ENCODE measurements at regions not wholly inside any gene's neighbourhood (a gene's known extent, or its start where the extent isn't known, plus 50 kb on each side); places are given as distances from the start of the nearest gene placed in this dataset.

DNA sequence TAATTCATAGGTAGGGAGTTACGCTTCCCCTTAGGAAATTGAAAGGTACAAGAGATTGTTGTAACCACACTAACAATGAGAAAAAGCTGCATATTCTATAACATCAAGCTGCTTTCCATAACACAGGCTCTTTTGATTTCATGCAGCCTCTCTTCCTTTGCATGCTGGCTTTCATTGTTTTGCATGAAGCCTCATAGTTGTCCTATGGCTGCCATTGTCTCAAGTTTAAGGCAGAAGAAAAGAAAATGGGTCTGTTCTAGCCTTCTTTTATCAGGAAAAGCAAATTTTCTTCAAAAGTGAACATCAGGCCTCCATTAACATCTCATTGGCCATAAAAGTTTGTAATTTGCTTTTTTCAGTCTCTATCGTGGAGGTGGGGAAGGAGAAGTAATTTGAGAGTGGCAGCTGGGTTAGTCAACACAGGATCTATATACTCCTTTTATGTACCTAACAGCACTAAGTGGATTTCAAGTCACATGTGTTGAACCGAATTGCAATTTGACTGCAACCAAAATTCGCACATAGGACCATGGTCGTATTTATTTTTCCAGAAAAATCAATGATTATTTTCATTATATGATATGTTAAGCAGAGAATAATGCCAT, 248.5 kb upstream of the RND3 start:
- Histone ChIP-seq H3K9me3 (ENCODE audit: control insufficient read depth, insufficient read depth, low read length) (no peaks in the 10 kb centered on the region), H3K27me3 (ENCODE audit: control insufficient read depth, insufficient read depth, low read length) (no peaks in the 10 kb centered on the region), H3K4me3 (ENCODE audit: low read depth, low read length) (no peak overlapping the region), H3K36me3 (ENCODE audit: control insufficient read depth, insufficient read depth, low read length) (no peaks in the 10 kb centered on the region), H3K9ac (ENCODE audit: low read depth, low read length) (no peak overlapping the region), H3K4me1 (ENCODE audit: control insufficient read depth, insufficient read depth, low read length) (peaks cover 16% of the 10 kb centered on the region)

- H3K4me1 ChIP-seq (ENCODE audit: control insufficient read depth, insufficient read depth, low read length), result peaks cover 16% of the 10 kb centered on the region
- H3K9ac ChIP-seq (ENCODE audit: low read depth, low read length), result no peak overlapping the region
- H3K27me3 ChIP-seq (ENCODE audit: control insufficient read depth, insufficient read depth, low read length), result no peaks in the 10 kb centered on the region
- no peaks in the 10 kb centered on the region for H3K9me3 ChIP-seq (ENCODE audit: control insufficient read depth, insufficient read depth, low read length)
- no peaks in the 10 kb centered on the region for H3K36me3 ChIP-seq (ENCODE audit: control insufficient read depth, insufficient read depth, low read length)
- H3K4me3 ChIP-seq (ENCODE audit: low read depth, low read length), result no peak overlapping the region
These were observed 245.7 kb upstream of the RND3 start for GRCh38 chr2:150733051-150733618.

GRCh38 chr2:150732491-150732890, 245.0 kb upstream of the RND3 start:
- Histone ChIP-seq H3K36me3 (ENCODE audit: control insufficient read depth, insufficient read depth, low read length) (no peaks in the 10 kb centered on the region), H3K9me3 (ENCODE audit: control insufficient read depth, insufficient read depth, low read length) (no peaks in the 10 kb centered on the region), H3K27me3 (ENCODE audit: control insufficient read depth, insufficient read depth, low read length) (no peaks in the 10 kb centered on the region), H3K4me3 (ENCODE audit: low read depth, low read length) (no peak overlapping the region), H3K4me1 (ENCODE audit: control insufficient read depth, insufficient read depth, low read length) (peaks cover 16% of the 10 kb centered on the region), H3K9ac (ENCODE audit: low read depth, low read length) (no peak overlapping the region)

- Histone ChIP-seq H3K4me3 (ENCODE audit: low read depth, low read length) (no peak overlapping the region), H3K36me3 (ENCODE audit: control insufficient read depth, insufficient read depth, low read length) (no peaks in the 10 kb centered on the region), H3K9me3 (ENCODE audit: control insufficient read depth, insufficient read depth, low read length) (no peaks in the 10 kb centered on the region), H3K4me1 (ENCODE audit: control insufficient read depth, insufficient read depth, low read length) (peaks cover 16% of the 10 kb centered on the region), H3K27me3 (ENCODE audit: control insufficient read depth, insufficient read depth, low read length) (no peaks in the 10 kb centered on the region), H3K9ac (ENCODE audit: low read depth, low read length) (no peak overlapping the region)
These were observed 244.6 kb upstream of the RND3 start for GRCh38 chr2:150732064-150732463.

DNA sequence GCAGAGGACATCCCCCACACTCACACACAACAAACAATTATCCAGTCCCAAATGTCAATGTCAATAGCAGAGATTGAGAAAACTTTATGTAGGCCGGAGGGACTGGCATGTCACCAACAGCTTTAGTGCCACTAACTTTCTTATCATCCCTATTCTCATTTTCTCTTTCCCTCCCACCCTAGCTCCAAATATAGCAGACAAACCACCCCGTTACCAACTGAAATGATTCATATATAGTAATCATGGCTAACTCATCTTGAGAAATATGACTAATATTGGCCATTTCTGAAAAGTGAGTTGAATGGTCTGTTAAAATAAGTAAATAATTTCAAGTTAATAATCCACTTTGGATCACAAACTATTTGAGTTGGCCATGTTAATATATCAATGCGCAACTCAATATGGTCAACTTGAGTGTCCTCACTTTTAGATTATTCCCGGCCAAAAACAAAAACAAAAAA, 242.1 kb upstream of the RND3 start:
- H3K4me1 ChIP-seq (ENCODE audit: control insufficient read depth, insufficient read depth, low read length), result peaks cover 5% of the 10 kb centered on the region
- no peak overlapping the region for H3K9ac ChIP-seq (ENCODE audit: low read depth, low read length)
- no peak overlapping the region for H3K4me3 ChIP-seq (ENCODE audit: low read depth, low read length)
- no peaks in the 10 kb centered on the region for H3K36me3 ChIP-seq (ENCODE audit: control insufficient read depth, insufficient read depth, low read length)
- no peaks in the 10 kb centered on the region for H3K9me3 ChIP-seq (ENCODE audit: control insufficient read depth, insufficient read depth, low read length)
- H3K27me3 ChIP-seq (ENCODE audit: control insufficient read depth, insufficient read depth, low read length), result no peaks in the 10 kb centered on the region

DNA sequence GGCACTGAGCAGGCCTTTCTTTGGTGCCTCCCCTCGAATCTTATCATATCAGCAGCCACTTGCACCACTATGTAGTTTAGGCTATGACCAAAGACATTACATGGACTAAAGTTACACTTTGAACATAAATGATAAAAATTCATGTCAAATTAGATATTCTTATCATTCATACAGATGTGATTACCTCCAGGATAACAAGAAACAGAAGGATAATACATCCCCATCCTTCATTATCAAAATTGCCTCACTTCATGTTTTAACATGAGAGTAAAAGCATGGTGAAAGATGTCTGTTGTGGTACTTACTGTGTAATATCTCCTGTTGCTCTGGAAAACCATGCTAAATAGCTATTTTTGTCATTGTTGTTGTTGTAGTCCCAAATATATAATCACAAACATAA, 230.8 kb upstream of the RND3 start:
- Histone ChIP-seq H3K9ac (ENCODE audit: low read depth, low read length) (no peak overlapping the region), H3K9me3 (ENCODE audit: control insufficient read depth, insufficient read depth, low read length) (no peaks in the 10 kb centered on the region), H3K36me3 (ENCODE audit: control insufficient read depth, insufficient read depth, low read length) (no peaks in the 10 kb centered on the region), H3K27me3 (ENCODE audit: control insufficient read depth, insufficient read depth, low read length) (no peaks in the 10 kb centered on the region), H3K4me3 (ENCODE audit: low read depth, low read length) (no peak overlapping the region), H3K4me1 (ENCODE audit: control insufficient read depth, insufficient read depth, low read length) (no peaks in the 10 kb centered on the region)

DNA sequence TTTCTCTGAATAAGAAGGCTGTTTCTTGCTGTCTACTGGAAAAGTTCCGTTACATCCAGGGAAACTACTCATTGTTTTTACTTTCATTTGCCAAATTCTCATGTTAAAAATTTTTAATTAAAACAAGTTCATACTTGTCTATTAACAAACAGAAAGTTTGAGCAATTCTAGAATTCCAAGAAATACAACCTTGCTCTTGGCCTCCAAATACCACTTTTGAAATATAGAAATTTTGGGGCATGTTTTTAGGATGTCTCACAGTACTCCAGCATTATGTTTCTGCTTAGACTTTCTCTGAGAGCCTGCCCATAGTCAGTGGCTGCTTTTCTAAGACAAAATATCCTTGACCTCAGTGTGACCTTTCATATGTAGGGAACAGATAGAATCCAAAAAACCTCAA, 228.7 kb upstream of the RND3 start:
- Histone ChIP-seq H3K27me3 (ENCODE audit: control insufficient read depth, insufficient read depth, low read length) (no peaks in the 10 kb centered on the region), H3K4me1 (ENCODE audit: control insufficient read depth, insufficient read depth, low read length) (no peaks in the 10 kb centered on the region), H3K36me3 (ENCODE audit: control insufficient read depth, insufficient read depth, low read length) (no peaks in the 10 kb centered on the region), H3K4me3 (ENCODE audit: low read depth, low read length) (no peak overlapping the region), H3K9me3 (ENCODE audit: control insufficient read depth, insufficient read depth, low read length) (no peaks in the 10 kb centered on the region), H3K9ac (ENCODE audit: low read depth, low read length) (no peak overlapping the region)

GRCh38 chr2:150715501-150715900, 228.0 kb upstream of the RND3 start:
- H3K4me1 ChIP-seq (ENCODE audit: control insufficient read depth, insufficient read depth, low read length), result peaks cover 2% of the 10 kb centered on the region
- no peaks in the 10 kb centered on the region for H3K9me3 ChIP-seq (ENCODE audit: control insufficient read depth, insufficient read depth, low read length)
- H3K9ac ChIP-seq (ENCODE audit: low read depth, low read length), result no peak overlapping the region
- no peak overlapping the region for H3K4me3 ChIP-seq (ENCODE audit: low read depth, low read length)
- no peaks in the 10 kb centered on the region for H3K36me3 ChIP-seq (ENCODE audit: control insufficient read depth, insufficient read depth, low read length)
- H3K27me3 ChIP-seq (ENCODE audit: control insufficient read depth, insufficient read depth, low read length), result no peaks in the 10 kb centered on the region

- Histone ChIP-seq H3K9ac (ENCODE audit: low read depth, low read length) (no peak overlapping the region), H3K4me1 (ENCODE audit: control insufficient read depth, insufficient read depth, low read length) (peaks cover 8% of the 10 kb centered on the region), H3K36me3 (ENCODE audit: control insufficient read depth, insufficient read depth, low read length) (no peaks in the 10 kb centered on the region), H3K9me3 (ENCODE audit: control insufficient read depth, insufficient read depth, low read length) (no peaks in the 10 kb centered on the region), H3K27me3 (ENCODE audit: control insufficient read depth, insufficient read depth, low read length) (no peaks in the 10 kb centered on the region), H3K4me3 (ENCODE audit: low read depth, low read length) (no peak overlapping the region)
These were observed 223.4 kb upstream of the RND3 start for GRCh38 chr2:150710916-150711315.

DNA sequence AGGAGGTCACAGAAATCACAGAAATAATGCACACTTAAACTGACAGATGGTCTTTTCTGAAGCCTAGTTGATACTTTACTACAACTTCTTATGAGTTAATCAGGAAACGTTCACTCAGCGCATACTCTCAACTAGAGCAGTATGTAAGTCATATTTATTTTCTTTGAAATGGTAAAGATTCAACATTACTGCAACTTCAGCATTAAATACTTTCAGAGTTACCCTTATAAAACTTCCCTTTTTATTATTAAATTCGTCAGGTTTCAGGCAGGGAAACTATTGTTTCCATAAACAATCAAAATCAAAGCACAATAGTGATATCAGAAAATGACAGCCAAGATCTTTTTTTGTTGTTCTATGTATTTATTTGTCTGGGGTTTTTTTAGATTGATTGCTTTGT, 222.6 kb upstream of the RND3 start:
- Histone ChIP-seq H3K9ac (ENCODE audit: low read depth, low read length) (no peak overlapping the region), H3K4me3 (ENCODE audit: low read depth, low read length) (no peak overlapping the region), H3K36me3 (ENCODE audit: control insufficient read depth, insufficient read depth, low read length) (no peaks in the 10 kb centered on the region), H3K4me1 (ENCODE audit: control insufficient read depth, insufficient read depth, low read length) (peaks cover 8% of the 10 kb centered on the region), H3K27me3 (ENCODE audit: control insufficient read depth, insufficient read depth, low read length) (no peaks in the 10 kb centered on the region), H3K9me3 (ENCODE audit: control insufficient read depth, insufficient read depth, low read length) (no peaks in the 10 kb centered on the region)

DNA sequence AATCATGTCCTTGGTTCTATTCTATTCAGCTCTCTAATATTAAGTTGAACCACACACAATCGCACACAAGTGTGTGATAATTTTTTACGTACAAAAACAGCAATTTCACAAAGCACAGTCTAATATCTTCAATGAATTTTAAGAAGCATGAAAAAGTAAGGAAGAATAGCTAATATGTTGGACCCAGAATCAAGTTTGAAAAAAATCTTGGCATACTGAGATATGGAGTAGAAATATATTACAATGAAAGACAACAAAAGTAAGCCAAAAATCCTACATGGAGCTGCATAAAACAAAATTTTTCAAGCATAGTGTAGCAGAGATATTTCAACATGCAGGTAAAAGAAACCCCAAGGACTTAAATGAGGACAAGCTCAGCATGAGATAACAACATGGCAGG, 219.1 kb upstream of the RND3 start:
- no peaks in the 10 kb centered on the region for H3K9me3 ChIP-seq (ENCODE audit: control insufficient read depth, insufficient read depth, low read length)
- no peaks in the 10 kb centered on the region for H3K27me3 ChIP-seq (ENCODE audit: control insufficient read depth, insufficient read depth, low read length)
- peaks cover 8% of the 10 kb centered on the region for H3K4me1 ChIP-seq (ENCODE audit: control insufficient read depth, insufficient read depth, low read length)
- no peaks in the 10 kb centered on the region for H3K36me3 ChIP-seq (ENCODE audit: control insufficient read depth, insufficient read depth, low read length)
- H3K9ac ChIP-seq (ENCODE audit: low read depth, low read length), result no peak overlapping the region
- H3K4me3 ChIP-seq (ENCODE audit: low read depth, low read length), result no peak overlapping the region

DNA sequence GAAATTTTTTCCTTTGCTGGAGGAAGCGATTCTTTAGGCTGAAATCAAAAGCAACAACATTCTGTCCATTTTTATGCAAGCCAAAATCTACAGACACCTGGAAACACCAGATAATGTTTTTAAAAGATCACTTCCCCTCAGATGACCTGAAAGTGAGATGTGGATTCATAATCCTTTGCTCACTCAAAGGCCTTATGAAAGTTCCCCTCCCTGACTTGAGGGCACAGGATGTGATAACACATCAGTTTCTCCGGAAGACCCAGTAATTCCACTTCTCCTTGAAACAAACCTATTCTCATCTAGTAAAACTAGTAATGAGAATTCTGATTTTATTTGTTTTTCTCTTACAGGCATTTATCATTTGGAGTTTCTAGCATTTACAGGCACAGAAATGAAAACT, 218.3 kb upstream of the RND3 start:
- no peaks in the 10 kb centered on the region for H3K9me3 ChIP-seq (ENCODE audit: control insufficient read depth, insufficient read depth, low read length)
- H3K9ac ChIP-seq (ENCODE audit: low read depth, low read length), result no peak overlapping the region
- H3K4me3 ChIP-seq (ENCODE audit: low read depth, low read length), result no peak overlapping the region
- no peaks in the 10 kb centered on the region for H3K27me3 ChIP-seq (ENCODE audit: control insufficient read depth, insufficient read depth, low read length)
- H3K4me1 ChIP-seq (ENCODE audit: control insufficient read depth, insufficient read depth, low read length), result peaks cover 7% of the 10 kb centered on the region
- H3K36me3 ChIP-seq (ENCODE audit: control insufficient read depth, insufficient read depth, low read length), result no peaks in the 10 kb centered on the region
